ENCODE measurements at regions not wholly inside any gene's neighbourhood (a gene's known extent, or its start where the extent isn't known, plus 50 kb on each side); places are given as distances from the start of the nearest gene placed in this dataset.

DNA sequence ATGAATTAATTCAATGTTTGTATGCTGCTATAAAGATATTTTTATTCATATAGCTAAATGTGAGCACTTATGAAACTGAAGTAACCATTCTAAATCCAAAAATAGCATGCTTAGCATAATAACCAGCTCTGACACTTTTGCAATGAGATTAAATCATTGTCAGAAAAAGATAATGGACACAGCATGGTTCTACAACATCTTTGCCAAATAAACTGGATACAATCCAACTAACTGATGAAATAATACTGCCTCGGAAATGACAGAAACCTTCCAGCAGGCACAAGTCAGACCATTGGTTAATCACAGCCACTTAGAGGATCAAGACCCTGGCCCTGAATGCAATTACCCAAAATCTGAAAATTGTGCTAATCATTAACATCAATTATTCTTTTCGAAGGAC, 592.7 kb upstream of the ADGRL4 start:
- no peak for DNase-seq (ENCODE audit: low spot score)

DNA sequence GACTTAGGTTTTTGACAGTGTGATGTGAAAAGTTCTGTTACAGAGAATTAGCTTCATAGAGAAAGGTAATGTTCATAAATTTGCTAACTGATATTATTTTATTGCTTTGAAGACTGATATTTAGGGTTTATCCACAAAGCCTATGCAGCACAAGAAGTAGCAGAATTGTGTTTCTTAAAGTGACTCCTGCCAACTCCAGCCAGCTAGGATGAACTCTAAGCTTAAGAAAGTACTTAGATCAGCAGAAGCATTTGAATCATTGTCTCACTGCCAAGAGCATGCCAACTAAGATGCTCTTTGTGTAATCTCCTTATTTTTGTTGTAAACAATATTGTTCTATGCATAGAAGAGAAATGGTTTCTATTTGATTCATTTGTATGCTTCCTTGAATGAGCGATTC, 589.4 kb upstream of the ADGRL4 start:
- no peak for DNase-seq (ENCODE audit: low spot score)

GRCh38 chr1:79594121-79594698, 587.7 kb upstream of the ADGRL4 start:
- DNase-seq (ENCODE audit: low spot score): no peak

DNA sequence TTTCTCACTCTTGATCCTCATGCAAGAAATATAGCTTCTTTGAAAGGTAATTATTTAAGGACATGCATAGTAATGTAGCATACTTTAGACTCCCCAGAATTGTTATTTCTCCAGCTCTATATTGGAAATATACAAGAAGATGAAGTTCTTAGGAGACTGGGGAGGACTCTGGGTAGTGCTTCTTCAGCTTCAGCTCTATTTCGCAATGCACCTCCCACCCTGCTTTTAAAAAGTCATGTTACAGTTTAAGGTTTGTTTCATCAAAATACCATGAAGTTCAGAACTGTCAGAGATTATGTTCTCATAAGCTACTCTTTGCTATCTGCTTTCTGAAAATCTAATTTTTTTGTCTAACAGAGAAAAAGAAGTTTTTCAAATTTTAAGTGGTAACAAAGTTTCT, 586.2 kb upstream of the ADGRL4 start:
- DNase-seq (ENCODE audit: low spot score): no peak

- no peak for DNase-seq (ENCODE audit: low spot score)
Measured at GRCh38 chr1:79588719-79589118, 582.2 kb upstream of the ADGRL4 start.

- no peak for DNase-seq (ENCODE audit: low spot score)
Measured at GRCh38 chr1:79587229-79587628, 580.7 kb upstream of the ADGRL4 start.

GRCh38 chr1:79585801-79586200, 579.3 kb upstream of the ADGRL4 start:
- no peak for DNase-seq (ENCODE audit: low spot score)

- DNase-seq (ENCODE audit: low spot score): no peak
Measured at GRCh38 chr1:79575424-79575823, 568.9 kb upstream of the ADGRL4 start.

DNA sequence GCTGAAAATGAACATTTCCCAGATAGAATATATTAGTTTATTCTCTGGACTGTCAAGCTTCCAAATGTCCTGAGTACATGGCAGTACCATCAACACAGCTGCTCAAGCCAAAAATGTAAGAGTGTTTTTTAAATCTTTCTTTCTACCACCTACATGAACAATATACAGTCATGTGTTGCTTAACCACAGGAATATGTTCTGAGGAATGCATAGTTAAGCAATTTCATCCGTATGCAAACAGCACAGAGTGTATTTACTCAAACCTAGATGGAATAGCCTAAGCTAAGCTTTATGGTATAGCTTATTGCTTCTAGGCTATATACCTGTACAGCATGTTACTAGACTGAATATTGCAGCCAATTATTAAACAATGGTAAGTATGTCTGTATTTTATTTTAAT, 561.9 kb upstream of the ADGRL4 start:
- DNase-seq (ENCODE audit: low spot score): no peak

GRCh38 chr1:79561521-79561978, 555.0 kb upstream of the ADGRL4 start:
- no peak for DNase-seq (ENCODE audit: low spot score)

- DNase-seq (ENCODE audit: low spot score): no peak
Measured at GRCh38 chr1:79556189-79556588, 549.7 kb upstream of the ADGRL4 start.

GRCh38 chr1:79554688-79555087, 548.2 kb upstream of the ADGRL4 start:
- no peak for DNase-seq (ENCODE audit: low spot score)

GRCh38 chr1:79551321-79551720, 544.8 kb upstream of the ADGRL4 start:
- DNase-seq (ENCODE audit: low spot score): no peak

GRCh38 chr1:79550402-79550801, 543.9 kb upstream of the ADGRL4 start:
- DNase-seq (ENCODE audit: low spot score): no peak

GRCh38 chr1:79549201-79549600, 542.7 kb upstream of the ADGRL4 start:
- no peak for DNase-seq (ENCODE audit: low spot score)

GRCh38 chr1:79547514-79547913, 541.0 kb upstream of the ADGRL4 start:
- no peak for DNase-seq (ENCODE audit: low spot score)

DNA sequence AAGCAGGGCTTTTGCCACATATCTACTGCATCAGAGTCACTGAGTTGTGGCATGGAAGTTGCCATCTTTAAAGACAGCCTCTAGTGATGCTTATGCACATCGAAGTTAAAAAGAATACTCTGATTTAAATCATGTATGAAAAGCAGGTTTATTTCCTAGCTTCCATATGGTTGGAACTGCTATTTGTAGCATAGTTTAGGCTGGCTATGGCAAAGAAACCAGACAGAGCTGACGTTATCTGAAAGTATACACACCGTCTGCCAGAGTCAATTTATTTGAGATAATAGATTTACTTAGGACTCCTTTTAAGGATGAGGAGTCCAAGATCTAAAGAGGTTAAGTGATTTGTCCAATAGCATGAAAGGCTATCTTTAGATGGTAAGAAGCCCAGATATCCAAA, 536.9 kb upstream of the ADGRL4 start:
- no peak for DNase-seq (ENCODE audit: low spot score)

- no peak for DNase-seq (ENCODE audit: low spot score)
Measured at GRCh38 chr1:79539001-79539400, 532.5 kb upstream of the ADGRL4 start.

DNA sequence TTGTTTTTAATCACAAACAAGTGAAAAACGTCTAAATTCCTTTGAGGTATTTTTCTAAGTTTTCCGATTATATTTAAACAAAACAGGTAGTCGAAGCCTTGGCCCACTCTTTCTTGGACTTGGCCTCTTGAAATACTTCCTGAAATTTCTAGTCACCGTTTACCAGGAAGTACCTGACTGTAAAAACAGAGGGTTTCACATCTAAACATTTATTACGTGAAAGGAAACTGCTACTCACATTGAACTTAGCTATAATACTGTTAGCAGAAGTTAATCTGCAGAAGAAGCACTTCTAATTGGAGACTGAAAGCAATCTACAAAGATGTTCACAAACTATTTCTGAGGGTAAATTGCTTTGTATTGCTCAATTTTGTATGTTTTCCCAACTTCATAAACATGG, 526.0 kb upstream of the ADGRL4 start:
- no peak for DNase-seq (ENCODE audit: low spot score)

DNA sequence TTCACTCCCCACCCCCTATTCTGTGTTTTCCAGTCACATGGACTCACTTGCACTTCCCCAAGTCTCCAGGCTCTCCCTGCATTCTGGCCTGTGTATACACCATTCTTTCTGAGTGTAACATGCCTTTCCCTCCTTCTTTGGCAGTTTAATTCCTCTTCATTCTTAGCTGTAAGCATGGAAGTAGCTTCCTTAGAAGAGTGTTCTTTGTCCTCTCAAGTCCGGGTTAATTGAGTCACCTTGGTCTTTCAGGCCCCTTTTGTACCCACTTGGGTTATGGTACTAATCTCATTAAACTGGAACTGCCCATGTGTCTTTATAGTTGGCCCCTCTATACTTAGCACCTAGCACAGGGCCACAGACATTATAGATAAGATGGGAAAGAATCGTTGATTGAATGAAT, 525.3 kb upstream of the ADGRL4 start:
- DNase-seq (ENCODE audit: low spot score): no peak

- no peak for DNase-seq (ENCODE audit: low spot score)
Measured at GRCh38 chr1:79530476-79530875, 523.9 kb upstream of the ADGRL4 start.

DNA sequence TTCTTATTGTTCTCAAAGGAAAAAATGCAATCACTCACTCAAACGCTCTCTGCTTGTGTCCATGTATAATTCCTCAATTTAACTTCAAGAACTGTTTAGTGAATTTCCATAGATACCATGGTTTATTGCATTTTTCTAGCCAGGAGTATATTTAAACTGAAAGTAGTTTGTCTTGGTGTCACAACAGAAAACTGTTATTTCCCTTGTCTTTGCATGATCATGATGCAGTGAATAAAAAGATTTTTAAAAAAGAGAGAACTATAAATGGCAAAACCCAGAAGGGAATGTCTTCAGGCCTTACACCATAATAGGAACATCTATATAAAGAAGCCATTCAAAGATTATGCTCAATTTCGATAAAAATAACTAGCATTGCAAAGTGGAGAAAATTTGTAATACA, 523.5 kb upstream of the ADGRL4 start:
- DNase-seq (ENCODE audit: low spot score): no peak

DNA sequence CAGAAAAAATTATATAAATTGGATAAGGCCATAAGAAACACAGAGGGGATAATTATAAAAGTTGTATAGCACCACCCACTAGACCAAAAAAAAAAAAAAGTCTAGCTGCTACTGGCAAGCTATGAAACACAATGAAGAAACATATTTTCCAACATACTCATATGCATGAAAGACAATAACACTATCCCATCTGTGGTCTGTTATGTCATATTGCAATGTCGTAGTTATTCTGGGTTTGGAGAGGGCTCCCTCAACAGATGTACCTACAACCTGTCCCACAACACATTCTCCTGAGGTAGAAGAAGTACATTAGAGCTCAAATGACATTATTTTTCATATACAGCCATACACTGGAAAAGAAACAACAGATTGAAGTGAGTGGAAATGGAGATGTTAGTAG, 517.6 kb upstream of the ADGRL4 start:
- DNase-seq (ENCODE audit: low spot score): no peak

DNA sequence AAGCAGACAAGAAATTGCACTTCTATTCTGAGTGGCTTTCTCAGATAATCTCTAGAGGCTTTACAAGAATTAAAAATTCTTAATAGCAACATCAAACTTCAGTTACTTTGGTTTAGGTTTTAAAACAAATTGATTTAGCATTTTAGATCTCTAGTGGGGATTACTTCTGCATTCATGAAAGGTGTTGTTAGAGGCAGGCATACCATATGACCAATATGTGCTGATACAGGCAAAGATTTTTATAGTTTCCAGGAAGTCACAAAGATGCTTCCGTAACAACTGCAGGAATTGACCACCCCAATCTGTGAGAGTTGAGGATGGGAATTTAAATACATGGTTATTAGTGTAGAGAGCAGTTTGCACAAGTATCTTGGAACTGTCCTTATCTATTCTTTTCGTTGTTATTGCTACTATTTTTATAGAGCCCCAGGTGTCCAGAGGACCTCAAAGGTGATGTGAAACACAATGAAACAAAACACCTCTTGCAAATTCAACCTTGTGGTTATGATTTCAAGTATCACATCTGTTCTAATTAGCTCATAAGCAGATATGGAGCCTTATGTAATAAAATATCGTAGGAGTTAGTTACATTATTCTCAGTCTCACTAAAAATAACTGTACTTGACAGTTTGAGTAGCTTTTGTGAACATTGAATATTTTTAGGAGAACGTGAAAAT, 512.7 kb upstream of the ADGRL4 start:
- DNase-seq (ENCODE audit: low spot score): peak; percentile 14
